IMR-90 (cell line): ENCODE measurements at regions not wholly inside any gene's neighbourhood (a gene's known extent, or its start where the extent isn't known, plus 50 kb on each side); places are given as distances from the start of the nearest gene placed in this dataset.

Experiments used
- ATAC-seq: fragments of 200-7000 bp; cut with Tn5 transposase; 2 replicates; pipeline ENCODE4 v1.9.1; 2020; ENCODE audit warnings: low read depth, mild to moderate bottlenecking, moderate library complexity
- BruUV-seq: library from RNA; stranded (reverse); fragments of 400-500 nt; replicated peaks from 2 replicates; lab custom pipeline; 2021; lab: Mats Ljungman, UMichigan
- CTCF ChIA-PET: fragments of 300-600 bp; formaldehyde crosslinking; extraction: SDS; loops from one replicate; lab custom pipeline; 2021; ENCODE audit warnings: antibody characterized with exemption; lab: Yijun Ruan, JAX
- POLR2A ChIA-PET: fragments of 300-600 bp; sonication (Branson Sonifier 250); formaldehyde crosslinking; loops from one replicate; lab custom pipeline; 2022; ENCODE audit warnings: antibody characterized with exemption; ENCODE audit not compliant: unreplicated experiment; lab: Charles Lee
- DNase-seq: peaks from one replicate; pipeline ENCODE4 v3.0.0; 2013
- H2AFZ ChIP-seq: replicated peaks from 2 replicates; pipeline ENCODE3; 2013; ENCODE audit warnings: low read length, mild to moderate bottlenecking; ENCODE audit not compliant: poor library complexity
- H2AK5ac ChIP-seq: 2 replicates; pipeline ENCODE4 v1.6.1; 2013; ENCODE audit warnings: low read depth, low read length, inconsistent platforms
- H2AK9ac ChIP-seq: replicated peaks from 2 replicates; pipeline ENCODE3; 2013; ENCODE audit warnings: mild to moderate bottlenecking, low read depth, low read length, moderate library complexity; ENCODE audit not compliant: poor library complexity
- H2BK120ac ChIP-seq: 2 replicates; pipeline ENCODE4 v1.6.1; 2013; ENCODE audit warnings: low read depth, low read length, inconsistent platforms
- H2BK15ac ChIP-seq: 3 replicates; pipeline ENCODE4 v1.6.1; 2013; ENCODE audit warnings: low read depth, low read length, inconsistent platforms
- H2BK20ac ChIP-seq: 2 replicates; pipeline ENCODE4 v1.6.1; 2013; ENCODE audit warnings: low read depth, mild to moderate bottlenecking, inconsistent platforms, low read length, moderate library complexity
- H2BK5ac ChIP-seq: 2 replicates; pipeline ENCODE4 v1.6.1; 2013; ENCODE audit warnings: mild to moderate bottlenecking, low read depth, low read length, inconsistent platforms; ENCODE audit not compliant: poor library complexity, severe bottlenecking
- H3K14ac ChIP-seq: replicated peaks from 2 replicates; pipeline ENCODE4 v1.6.1; 2013; ENCODE audit warnings: low read depth, low read length, inconsistent platforms
- H3K18ac ChIP-seq: 2 replicates; pipeline ENCODE4 v1.6.1; 2013; ENCODE audit warnings: low read depth, low read length, control low read depth
- H3K23ac ChIP-seq: 2 replicates; pipeline ENCODE4 v1.6.1; 2013; ENCODE audit warnings: low read depth, low read length, inconsistent platforms
- H3K27ac ChIP-seq: 2 replicates; pipeline ENCODE4 v1.5.1; 2013; ENCODE audit warnings: mild to moderate bottlenecking, control low read depth, low read length; ENCODE audit not compliant: insufficient read depth
- H3K27me3 ChIP-seq: 2 replicates; pipeline ENCODE4 v1.6.1; 2013; ENCODE audit warnings: low read length; ENCODE audit not compliant: control insufficient read depth, insufficient read depth
- H3K36me3 ChIP-seq: 2 replicates; pipeline ENCODE4 v1.6.1; 2013; ENCODE audit warnings: low read length, mixed read lengths; ENCODE audit not compliant: control insufficient read depth, insufficient read depth
- H3K4ac ChIP-seq: 2 replicates; pipeline ENCODE4 v1.6.1; 2013; ENCODE audit warnings: low read depth, low read length, inconsistent platforms
- H3K4me1 ChIP-seq: 2 replicates; pipeline ENCODE4 v1.6.1; 2013; ENCODE audit warnings: low read length, mixed read lengths; ENCODE audit not compliant: control insufficient read depth, insufficient read depth
- H3K4me2 ChIP-seq: 2 replicates; pipeline ENCODE4 v1.6.1; 2013; ENCODE audit warnings: low read depth, mild to moderate bottlenecking, control low read depth, low read length, moderate library complexity
- H3K4me3 ChIP-seq: 2 replicates; pipeline ENCODE4 v1.5.1; 2013; ENCODE audit warnings: low read depth, mild to moderate bottlenecking, control low read depth, low read length, moderate library complexity; ENCODE audit not compliant: insufficient read depth
- H3K56ac ChIP-seq: 2 replicates; pipeline ENCODE4 v1.6.1; 2013; ENCODE audit warnings: low read length, inconsistent platforms; ENCODE audit not compliant: insufficient read depth; ENCODE audit errors: extremely low read depth
- H3K79me1 ChIP-seq, 2 experiments: 2 replicates each; pipeline ENCODE4 v1.6.1; 2013; ENCODE audit warnings: low read length in 2 of 2, inconsistent platforms in 1 of 2, low read depth in 1 of 2
- H3K9ac ChIP-seq: 2 replicates; pipeline ENCODE4 v1.6.1; 2013; ENCODE audit warnings: low read depth, low read length, control low read depth
- H3K9me1 ChIP-seq: 2 replicates; pipeline ENCODE4 v1.6.1; 2013; ENCODE audit warnings: low read length, inconsistent platforms; ENCODE audit not compliant: insufficient read depth
- H3K9me3 ChIP-seq: 2 replicates; pipeline ENCODE4 v1.6.1; 2013; ENCODE audit warnings: low read length; ENCODE audit not compliant: control insufficient read depth, insufficient read depth
- H4K20me1 ChIP-seq: 2 replicates; pipeline ENCODE4 v1.6.1; 2013; ENCODE audit warnings: low read length, inconsistent platforms; ENCODE audit not compliant: insufficient read depth
- H4K5ac ChIP-seq: 2 replicates; pipeline ENCODE4 v1.6.1; 2013; ENCODE audit warnings: mild to moderate bottlenecking, low read depth, low read length, control low read depth
- H4K8ac ChIP-seq, 2 experiments: 2 replicates each; pipeline ENCODE4 v1.6.1; 2013; ENCODE audit warnings: low read depth in 2 of 2, low read length in 2 of 2, control low read depth in 1 of 2, inconsistent platforms in 1 of 2
- H4K91ac ChIP-seq: 2 replicates; pipeline ENCODE4 v1.6.1; 2013; ENCODE audit warnings: low read depth, low read length, inconsistent platforms; ENCODE audit not compliant: insufficient read depth
- BHLHE40 ChIP-seq: fragments of 150-350 bp; IDR thresholded peaks from 2 replicates; pipeline ENCODE4 v1.6.1; 2016; ENCODE audit warnings: mild to moderate bottlenecking, low read depth, low read length
- CEBPB ChIP-seq: IDR thresholded peaks from 2 replicates; pipeline ENCODE4 v1.6.1; 2012; ENCODE audit warnings: low read depth, low read length, improper control_type of control experiment
- CHD1 ChIP-seq: IDR thresholded peaks from 2 replicates; pipeline ENCODE4 v1.6.1; 2012; ENCODE audit warnings: low read depth, low read length, improper control_type of control experiment
- ELK1 ChIP-seq: fragments of 150-350 bp; IDR thresholded peaks from 2 replicates; pipeline ENCODE4 v1.6.1; 2016; ENCODE audit warnings: low read depth, mild to moderate bottlenecking, low read length, moderate library complexity, borderline replicate concordance
- FOS ChIP-seq: fragments of 150-350 bp; IDR thresholded peaks from 2 replicates; pipeline ENCODE4 v1.6.1; 2016; ENCODE audit warnings: low read depth, low read length
- MAFK ChIP-seq: IDR thresholded peaks from 2 replicates; pipeline ENCODE4 v1.6.1; 2012; ENCODE audit warnings: low read depth, low read length, improper control_type of control experiment
- MAZ ChIP-seq: IDR thresholded peaks from 2 replicates; pipeline ENCODE4 v1.6.1; 2012; ENCODE audit warnings: low read depth, mild to moderate bottlenecking, low read length, improper control_type of control experiment, moderate library complexity, borderline replicate concordance
- MXI1 ChIP-seq: IDR thresholded peaks from 2 replicates; pipeline ENCODE4 v1.6.1; 2012; ENCODE audit warnings: low read depth, mild to moderate bottlenecking, low read length, moderate library complexity, borderline replicate concordance
- NFE2L2 ChIP-seq: fragments of 150-350 bp; IDR thresholded peaks from 2 replicates; pipeline ENCODE4 v1.6.1; 2016; ENCODE audit warnings: low read depth, mild to moderate bottlenecking, low read length
- POLR2A ChIP-seq: IDR thresholded peaks from 2 replicates; pipeline ENCODE4 v1.6.1; 2012; ENCODE audit warnings: mild to moderate bottlenecking, low read depth, low read length
- RAD21 ChIP-seq: IDR thresholded peaks from 2 replicates; pipeline ENCODE4 v1.6.1; 2012; ENCODE audit warnings: low read length, improper control_type of control experiment
- RCOR1 ChIP-seq: IDR thresholded peaks from 2 replicates; pipeline ENCODE4 v1.6.1; 2012; ENCODE audit warnings: mild to moderate bottlenecking, low read length, improper control_type of control experiment; ENCODE audit not compliant: insufficient replicate concordance
- RFX5 ChIP-seq: IDR thresholded peaks from 2 replicates; pipeline ENCODE4 v1.8.0; 2012; ENCODE audit warnings: low read depth, mild to moderate bottlenecking, low read length, moderate library complexity
- SMC3 ChIP-seq: fragments of 150-350 bp; IDR thresholded peaks from 2 replicates; pipeline ENCODE4 v1.6.1; 2016; ENCODE audit warnings: low read depth, mild to moderate bottlenecking, antibody characterized with exemption, low read length, moderate library complexity
- USF2 ChIP-seq: fragments of 150-350 bp; IDR thresholded peaks from 2 replicates; pipeline ENCODE4 v1.6.1; 2017; ENCODE audit warnings: mild to moderate bottlenecking, antibody characterized with exemption, low read length, low read depth
- dilution Hi-C: fragments of 300-500 bp; cut with HindIII; formaldehyde crosslinking; loops from one replicate; pipeline ENCODE4 v1.14.3; 2018; ENCODE audit warnings: low sequenced_read_pairs; ENCODE audit not compliant: unreplicated experiment
- in situ Hi-C: fragments of 300-500 bp; cut with MboI; formaldehyde crosslinking; loops from 3 replicates; pipeline ENCODE4 v1.14.3; 2019; ENCODE audit warnings: low sequenced_read_pairs, inconsistent platforms, mixed read lengths
- intact Hi-C: fragments of 100-400 bp; cut with micrococcal nuclease; formaldehyde crosslinking; loops from 2 replicates; pipeline ENCODE4 v1.10.0; 2022
- TF ChIP-seq, protein P1 (sequence below): conservative IDR thresholded peaks from 2 replicates; pipeline ENCODE4 v1.5.1; 2012; ENCODE audit warnings: mild to moderate bottlenecking, low read depth, low read length, improper control_type of control experiment

DNA sequence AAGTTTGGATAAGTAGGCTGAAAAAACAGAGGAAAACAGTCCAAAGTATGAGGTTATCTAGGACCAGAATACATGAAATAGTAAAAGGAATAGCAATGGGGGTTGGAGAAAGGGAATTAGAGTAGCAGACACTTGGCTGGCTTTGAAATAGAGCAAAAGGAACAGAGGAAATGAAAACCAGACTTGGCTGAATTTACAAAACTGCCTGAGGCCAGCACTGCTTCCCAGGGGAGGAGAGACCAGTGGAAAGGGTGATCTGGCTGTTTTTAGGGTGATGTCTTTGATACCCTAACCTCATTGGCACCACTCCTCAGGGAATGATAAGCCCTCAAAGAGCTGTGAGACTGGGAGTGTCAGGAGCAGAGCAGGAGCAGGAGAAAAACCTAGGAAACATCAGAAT, 413.4 kb upstream of the SLC30A5 start:
- Histone ChIP-seq H2BK5ac (no peak overlapping the region), H2AFZ (no peak overlapping the region), H3K4ac (no peak overlapping the region), H3K4me1 (no peaks in the 10 kb centered on the region; the same call in 1 of the 2 replicates), H4K5ac (no peak overlapping the region), H3K4me2 (no peak overlapping the region), H3K36me3 (no peaks in the 10 kb centered on the region), H3K9me1 (no peaks in the 10 kb centered on the region), H3K18ac (no peak overlapping the region), H3K23ac (no peak overlapping the region), H3K9ac (no peak overlapping the region), H2BK120ac (no peak overlapping the region), H3K56ac (no peak overlapping the region), H3K9me3 (no peaks in the 10 kb centered on the region), H3K79me1 (no peaks in the 10 kb centered on the region), H2BK15ac (no peak overlapping the region), H3K14ac (no peak overlapping the region), H3K27me3 (no peaks in the 10 kb centered on the region; the same call in 1 of the 2 replicates), H2BK20ac (no peak overlapping the region), H4K91ac (no peak overlapping the region), H4K8ac (no peak overlapping the region), H4K20me1 (no peaks in the 10 kb centered on the region), H3K4me3 (no peak overlapping the region), H2AK5ac (no peak overlapping the region), H3K27ac (no peak overlapping the region), H2AK9ac (no peak overlapping the region)
- intact Hi-C loops (no loop called here), in situ Hi-C loops (no loop called here), dilution Hi-C loops (no loop called here)
- POLR2A ChIA-PET = no interaction called here
- no peak for TF ChIP-seq CEBPB
- TF ChIP-seq ELK1 = no peak
- no peak for TF ChIP-seq MAFK
- no peak for TF ChIP-seq MXI1
- no peak for TF ChIP-seq MAZ
- no peak for TF ChIP-seq USF2
- TF ChIP-seq BHLHE40 = no peak
- no peak for TF ChIP-seq RCOR1
- no peak for TF ChIP-seq RFX5
- no peak for TF ChIP-seq FOS
- no peak for TF ChIP-seq NFE2L2
- TF ChIP-seq CHD1 = no peak
- TF ChIP-seq SMC3 = no peak
- no peak for TF ChIP-seq RAD21
- no peak for TF ChIP-seq POLR2A
- TF ChIP-seq, protein P1, sequence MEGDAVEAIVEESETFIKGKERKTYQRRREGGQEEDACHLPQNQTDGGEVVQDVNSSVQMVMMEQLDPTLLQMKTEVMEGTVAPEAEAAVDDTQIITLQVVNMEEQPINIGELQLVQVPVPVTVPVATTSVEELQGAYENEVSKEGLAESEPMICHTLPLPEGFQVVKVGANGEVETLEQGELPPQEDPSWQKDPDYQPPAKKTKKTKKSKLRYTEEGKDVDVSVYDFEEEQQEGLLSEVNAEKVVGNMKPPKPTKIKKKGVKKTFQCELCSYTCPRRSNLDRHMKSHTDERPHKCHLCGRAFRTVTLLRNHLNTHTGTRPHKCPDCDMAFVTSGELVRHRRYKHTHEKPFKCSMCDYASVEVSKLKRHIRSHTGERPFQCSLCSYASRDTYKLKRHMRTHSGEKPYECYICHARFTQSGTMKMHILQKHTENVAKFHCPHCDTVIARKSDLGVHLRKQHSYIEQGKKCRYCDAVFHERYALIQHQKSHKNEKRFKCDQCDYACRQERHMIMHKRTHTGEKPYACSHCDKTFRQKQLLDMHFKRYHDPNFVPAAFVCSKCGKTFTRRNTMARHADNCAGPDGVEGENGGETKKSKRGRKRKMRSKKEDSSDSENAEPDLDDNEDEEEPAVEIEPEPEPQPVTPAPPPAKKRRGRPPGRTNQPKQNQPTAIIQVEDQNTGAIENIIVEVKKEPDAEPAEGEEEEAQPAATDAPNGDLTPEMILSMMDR = no peak
- no peak for ATAC-seq
- no TSS peak for BruUV-seq
- CTCF ChIA-PET = no interaction called here
- DNase-seq = no peak
